ENCODE measurements at regions not wholly inside any gene's neighbourhood (a gene's known extent, or its start where the extent isn't known, plus 50 kb on each side); places are given as distances from the start of the nearest gene placed in this dataset.

DNA sequence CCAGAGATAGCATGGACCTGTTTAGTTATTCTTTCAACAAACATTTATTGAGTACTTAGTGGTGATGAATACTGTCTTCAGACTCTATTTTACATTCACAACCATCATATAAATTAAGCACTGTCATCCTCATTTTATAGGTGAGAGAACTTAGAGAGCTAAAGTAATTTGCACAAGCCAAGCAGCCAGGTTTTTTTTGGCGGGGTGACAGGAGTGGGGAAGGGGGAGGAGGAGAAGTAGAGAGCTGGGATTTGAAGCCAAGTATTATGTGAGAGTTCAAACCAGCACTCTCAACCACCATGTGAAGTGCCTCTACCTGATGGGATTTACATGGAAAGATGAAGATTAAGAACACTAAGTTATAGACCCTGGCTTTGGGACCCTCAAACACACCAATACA is 547.4 kb upstream of the IL12A start:
- TF ChIP-seq, protein P1, sequence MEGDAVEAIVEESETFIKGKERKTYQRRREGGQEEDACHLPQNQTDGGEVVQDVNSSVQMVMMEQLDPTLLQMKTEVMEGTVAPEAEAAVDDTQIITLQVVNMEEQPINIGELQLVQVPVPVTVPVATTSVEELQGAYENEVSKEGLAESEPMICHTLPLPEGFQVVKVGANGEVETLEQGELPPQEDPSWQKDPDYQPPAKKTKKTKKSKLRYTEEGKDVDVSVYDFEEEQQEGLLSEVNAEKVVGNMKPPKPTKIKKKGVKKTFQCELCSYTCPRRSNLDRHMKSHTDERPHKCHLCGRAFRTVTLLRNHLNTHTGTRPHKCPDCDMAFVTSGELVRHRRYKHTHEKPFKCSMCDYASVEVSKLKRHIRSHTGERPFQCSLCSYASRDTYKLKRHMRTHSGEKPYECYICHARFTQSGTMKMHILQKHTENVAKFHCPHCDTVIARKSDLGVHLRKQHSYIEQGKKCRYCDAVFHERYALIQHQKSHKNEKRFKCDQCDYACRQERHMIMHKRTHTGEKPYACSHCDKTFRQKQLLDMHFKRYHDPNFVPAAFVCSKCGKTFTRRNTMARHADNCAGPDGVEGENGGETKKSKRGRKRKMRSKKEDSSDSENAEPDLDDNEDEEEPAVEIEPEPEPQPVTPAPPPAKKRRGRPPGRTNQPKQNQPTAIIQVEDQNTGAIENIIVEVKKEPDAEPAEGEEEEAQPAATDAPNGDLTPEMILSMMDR (conservative IDR thresholded peaks at IDR 0.05; ENCODE audit: low read length): no peak
- TF ChIP-seq EZH2phosphoT487 (IDR thresholded peaks at IDR 0.05; ENCODE audit: borderline replicate concordance, low read depth, low read length): no peak

Data from OCI-LY7 (cell line).